Embryonic facial prominence (tissue), 1 donor: ENCODE measurements at regions not wholly inside any gene's neighbourhood (a gene's known extent, or its start where the extent isn't known, plus 50 kb on each side); places are given as distances from the start of the nearest gene placed in this dataset.

Source experiments
- DNase-seq: peaks from one replicate; pipeline ENCODE4 v3.0.0-alpha.2; 2016; ENCODE audit errors: extremely low spot score

GRCh38 chrX:40485102-40485826 lies 95.5 kb upstream of the ATP6AP2 start:
- no peak for DNase-seq

GRCh38 chrX:40484408-40485091 lies 96.2 kb upstream of the ATP6AP2 start:
- DNase-seq: no peak

- no peak for DNase-seq
Measured at GRCh38 chrX:40483502-40483901, 97.3 kb upstream of the ATP6AP2 start.

GRCh38 chrX:40479777-40480318 lies 100.9 kb upstream of the ATP6AP2 start:
- DNase-seq: no peak

GRCh38 chrX:40478474-40479065 lies 102.2 kb upstream of the ATP6AP2 start:
- DNase-seq: no peak

GRCh38 chrX:40476958-40477357 lies 103.8 kb upstream of the ATP6AP2 start:
- DNase-seq: no peak

- no peak for DNase-seq
Measured at GRCh38 chrX:40474645-40475044, 106.1 kb upstream of the ATP6AP2 start.

- no peak for DNase-seq
Measured at GRCh38 chrX:40474205-40474626, 106.6 kb upstream of the ATP6AP2 start.

GRCh38 chrX:40473460-40474204 lies 107.1 kb upstream of the ATP6AP2 start:
- DNase-seq: no peak

GRCh38 chrX:40471965-40472648 lies 108.7 kb upstream of the ATP6AP2 start:
- peak; percentile 69 for DNase-seq

GRCh38 chrX:40470830-40471429 lies 109.8 kb upstream of the ATP6AP2 start:
- DNase-seq: no peak

GRCh38 chrX:40469316-40469715 lies 111.5 kb upstream of the ATP6AP2 start:
- no peak for DNase-seq

- no peak for DNase-seq
Measured at GRCh38 chrX:40468033-40468846, 112.5 kb upstream of the ATP6AP2 start.

GRCh38 chrX:40467454-40467853 lies 113.3 kb upstream of the ATP6AP2 start:
- no peak for DNase-seq

GRCh38 chrX:40465735-40466551 lies 114.8 kb upstream of the ATP6AP2 start:
- no peak for DNase-seq

- no peak for DNase-seq
Measured at GRCh38 chrX:40462795-40463194, 118.0 kb upstream of the ATP6AP2 start.

- DNase-seq: no peak
Measured at GRCh38 chrX:40460926-40461325, 119.8 kb upstream of the ATP6AP2 start.

- no peak for DNase-seq
Measured at GRCh38 chrX:40459571-40460158, 121.1 kb upstream of the ATP6AP2 start.

- DNase-seq: no peak
Measured at GRCh38 chrX:40457406-40457805, 123.4 kb upstream of the ATP6AP2 start.
